Mesenchymal stem cell (in vitro differentiated cells and primary cell): ENCODE measurements at regions not wholly inside any gene's neighbourhood (a gene's known extent, or its start where the extent isn't known, plus 50 kb on each side); places are given as distances from the start of the nearest gene placed in this dataset.
A peak's percentile ranks its signal among the peaks of the same experiment; 100 is the strongest.

Experiments used
- DNase-seq: peaks from one replicate; pipeline ENCODE4 v3.0.0-alpha.2; 2013
- H2AFZ ChIP-seq: one replicate; pipeline ENCODE4 v1.6.1; 2013; ENCODE audit warnings: low read depth, mild to moderate bottlenecking, control low read depth, inconsistent platforms, low read length, moderate library complexity
- H2AK5ac ChIP-seq: 2 replicates; pipeline ENCODE4 v1.6.1; 2013; ENCODE audit warnings: low read length, moderate library complexity, mild to moderate bottlenecking, inconsistent platforms; ENCODE audit not compliant: severe bottlenecking
- H2BK120ac ChIP-seq: one replicate; pipeline ENCODE4 v1.6.1; 2013; ENCODE audit warnings: low read depth, mild to moderate bottlenecking, inconsistent platforms, low read length, moderate library complexity
- H2BK12ac ChIP-seq, 2 experiments: one replicate each; pipeline ENCODE4 v1.6.1; 2013; ENCODE audit warnings: inconsistent platforms in 2 of 2, low read length in 2 of 2, mild to moderate bottlenecking in 2 of 2, moderate library complexity in 2 of 2, control low read depth in 1 of 2
- H2BK15ac ChIP-seq: one replicate; pipeline ENCODE4 v1.6.1; 2013; ENCODE audit warnings: mild to moderate bottlenecking, low read depth, inconsistent platforms; ENCODE audit not compliant: poor library complexity, severe bottlenecking
- H2BK5ac ChIP-seq: 2 replicates; pipeline ENCODE4 v1.6.1; 2013; ENCODE audit warnings: low read depth, mild to moderate bottlenecking, low read length, control low read depth, inconsistent platforms; ENCODE audit not compliant: poor library complexity, severe bottlenecking
- H3K14ac ChIP-seq, 2 experiments: one replicate each; pipeline ENCODE4 v1.6.1; 2013; ENCODE audit warnings: inconsistent platforms in 2 of 2, low read length in 2 of 2, control low read depth in 1 of 2, mild to moderate bottlenecking in 1 of 2, moderate library complexity in 1 of 2
- H3K18ac ChIP-seq, 2 experiments: one replicate each; pipeline ENCODE4 v1.6.1; 2013; ENCODE audit warnings: inconsistent platforms in 2 of 2, low read length in 2 of 2, control low read depth in 1 of 2, low read depth in 1 of 2, mild to moderate bottlenecking in 1 of 2
- H3K23ac ChIP-seq, 2 experiments: one replicate each; pipeline ENCODE4 v1.6.1; 2013; ENCODE audit warnings: inconsistent platforms in 2 of 2, low read length in 2 of 2, mild to moderate bottlenecking in 2 of 2, moderate library complexity in 2 of 2, control low read depth in 1 of 2
- H3K27ac ChIP-seq: 2 replicates; pipeline ENCODE4 v1.5.1; 2013; ENCODE audit warnings: mild to moderate bottlenecking, moderate library complexity, low read length, control low read depth, inconsistent platforms; ENCODE audit not compliant: poor library complexity, severe bottlenecking
- H3K27me3 ChIP-seq, 2 experiments: 2 replicates each; pipeline versions ENCODE4 v1.6.1 to v1.7.0; 2013; ENCODE audit warnings: low read length in 2 of 2, mild to moderate bottlenecking in 2 of 2, moderate library complexity in 2 of 2, control low read depth in 1 of 2, inconsistent platforms in 1 of 2; ENCODE audit not compliant: control insufficient read depth in 1 of 2, insufficient read depth in 1 of 2
- H3K36me3 ChIP-seq, 2 experiments: 2 replicates each; pipeline versions ENCODE4 v1.6.1 to v1.7.0; 2013; ENCODE audit warnings: low read length in 2 of 2, control low read depth in 1 of 2, inconsistent platforms in 1 of 2, low read depth in 1 of 2, mild to moderate bottlenecking in 1 of 2; ENCODE audit not compliant: insufficient read depth in 2 of 2, control insufficient read depth in 1 of 2
- H3K4ac ChIP-seq, 2 experiments: one replicate each; pipeline ENCODE4 v1.6.1; 2013; ENCODE audit warnings: inconsistent platforms in 2 of 2, low read length in 2 of 2, mild to moderate bottlenecking in 2 of 2, moderate library complexity in 2 of 2, control low read depth in 1 of 2, low read depth in 1 of 2
- H3K4me1 ChIP-seq: 2 replicates; pipeline ENCODE4 v1.6.1; 2013; ENCODE audit warnings: low read depth, low read length, control low read depth; ENCODE audit not compliant: control insufficient read depth, insufficient read depth
- H3K4me2 ChIP-seq: 2 replicates; pipeline ENCODE4 v1.6.1; 2013; ENCODE audit warnings: low read length, mild to moderate bottlenecking, inconsistent platforms; ENCODE audit not compliant: poor library complexity, severe bottlenecking
- H3K4me3 ChIP-seq, 2 experiments: 2 replicates each; pipeline versions ENCODE4 v1.5.1 to v1.7.0; 2013; ENCODE audit warnings: low read length in 2 of 2, mild to moderate bottlenecking in 2 of 2, control low read depth in 1 of 2, low read depth in 1 of 2; ENCODE audit not compliant: insufficient read depth in 1 of 2
- H3K79me1 ChIP-seq: replicated peaks from 2 replicates; pipeline ENCODE4 v1.6.1; 2013; ENCODE audit warnings: mild to moderate bottlenecking, control low read depth, low read length, inconsistent platforms; ENCODE audit not compliant: poor library complexity, severe bottlenecking
- H3K9ac ChIP-seq: 2 replicates; pipeline ENCODE4 v1.7.0; 2013; ENCODE audit warnings: mild to moderate bottlenecking, low read length, moderate library complexity
- H3K9me3 ChIP-seq: 2 replicates; pipeline ENCODE4 v1.7.0; 2013; ENCODE audit warnings: mild to moderate bottlenecking, low read length; ENCODE audit not compliant: control insufficient read depth
- H4K8ac ChIP-seq: one replicate; pipeline ENCODE4 v1.6.1; 2013; ENCODE audit warnings: inconsistent platforms, mild to moderate bottlenecking, low read length, moderate library complexity
- H4K91ac ChIP-seq: one replicate; pipeline ENCODE4 v1.6.1; 2013; ENCODE audit warnings: mild to moderate bottlenecking, low read length, inconsistent platforms
- WGBS: methylation state at CpG from one replicate; pipeline ENCODE4 v1.1.7; 2013; ENCODE audit warnings: mixed read lengths; 5-methylcytosine and 5-hydroxymethylcytosine counted together

DNA sequence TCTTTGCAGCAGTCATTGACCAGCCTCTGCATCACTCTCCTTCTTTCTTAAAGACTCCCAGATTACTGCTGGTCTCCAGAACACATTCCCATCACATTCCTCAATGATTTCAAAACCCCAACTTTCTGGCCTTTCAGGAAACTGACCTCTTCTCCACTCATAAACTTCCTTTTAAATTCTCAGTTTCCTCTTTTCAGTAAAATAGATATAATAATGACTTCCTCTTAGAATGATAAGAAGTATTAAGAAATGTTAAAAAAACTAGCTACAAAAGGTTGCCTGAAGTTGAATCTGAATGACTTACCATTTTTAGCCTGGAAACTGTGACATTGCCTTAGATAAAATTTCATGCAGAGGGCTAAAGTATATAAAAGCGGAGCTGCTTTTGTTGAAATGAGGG, 239.3 kb downstream of the OGFRL1 start:
- H3K4ac ChIP-seq, result no peak overlapping the region
- no peaks in the 10 kb centered on the region for H3K79me1 ChIP-seq
- no peak overlapping the region for H2AFZ ChIP-seq

GRCh38 chr6:71529026-71529425, 240.4 kb downstream of the OGFRL1 start:
- Histone ChIP-seq H3K14ac (no peak overlapping the region), H3K23ac (no peak overlapping the region), H3K4ac (no peak overlapping the region), H3K9ac (no peak overlapping the region), H3K18ac (no peak overlapping the region), H2BK5ac (no peak overlapping the region), H2BK15ac (no peak overlapping the region), H3K9me3 (no peaks in the 10 kb centered on the region), H2BK120ac (no peak overlapping the region), H4K91ac (no peak overlapping the region), H3K4me3 (no peak overlapping the region), H2AK5ac (no peak overlapping the region), H3K36me3 (no peaks in the 10 kb centered on the region), H2BK12ac (no peak overlapping the region), H2AFZ (no peak overlapping the region), H3K27ac (no peak overlapping the region), H3K27me3 (no peaks in the 10 kb centered on the region), H3K4me1 (no peaks in the 10 kb centered on the region), H3K79me1 (no peaks in the 10 kb centered on the region), H3K4me2 (no peak overlapping the region), H4K8ac (no peak overlapping the region)
- DNase-seq, result no peak
- 80% methylated on average over 1 of the region's 2 CpGs for WGBS

More for the DNA sequence above, 239.3 kb downstream of the OGFRL1 start:
- Histone ChIP-seq H2BK15ac (no peak overlapping the region), H2BK12ac (no peak overlapping the region), H3K36me3 (no peaks in the 10 kb centered on the region), H3K27me3 (no peaks in the 10 kb centered on the region), H3K4me3 (no peak overlapping the region), H3K9ac (no peak overlapping the region), H3K14ac (no peak overlapping the region), H2AK5ac (no peak overlapping the region), H3K9me3 (no peaks in the 10 kb centered on the region), H3K27ac (no peak overlapping the region), H3K18ac (no peak overlapping the region), H3K4me1 (no peaks in the 10 kb centered on the region), H2BK5ac (no peak overlapping the region), H3K4me2 (no peak overlapping the region), H2BK120ac (no peak overlapping the region), H4K8ac (no peak overlapping the region), H4K91ac (no peak overlapping the region), H3K23ac (no peak overlapping the region)
- peak; percentile 33 for DNase-seq
- 88% methylated on average over 1 of the region's 1 CpG for WGBS

DNA sequence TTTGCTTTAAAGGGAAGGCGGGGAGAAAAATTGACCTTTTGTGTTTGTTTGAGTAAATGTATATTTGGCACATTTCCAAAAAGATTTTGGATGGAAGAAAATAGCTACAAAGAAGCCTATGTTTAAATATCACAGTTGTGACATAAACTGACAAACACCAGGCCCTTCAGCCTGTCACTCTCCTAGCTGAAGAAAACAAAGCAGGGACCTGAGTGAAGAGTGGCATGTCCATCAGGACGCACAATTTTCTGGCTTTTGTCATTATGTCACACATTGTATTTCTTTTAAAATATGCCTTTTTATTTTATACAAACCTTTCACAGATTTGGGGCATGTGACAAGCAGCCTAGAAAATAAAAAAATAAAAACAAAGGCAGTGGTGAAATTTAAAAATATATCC, 241.2 kb downstream of the OGFRL1 start:
- no peak for DNase-seq

GRCh38 chr6:71531006-71531405, 242.4 kb downstream of the OGFRL1 start:
- Histone ChIP-seq H3K9ac (no peak overlapping the region), H3K79me1 (no peaks in the 10 kb centered on the region), H2AK5ac (no peak overlapping the region), H3K9me3 (no peaks in the 10 kb centered on the region), H4K91ac (no peak overlapping the region), H2BK12ac (no peak overlapping the region), H2BK120ac (no peak overlapping the region), H2BK15ac (peak overlapping the region; percentile 33), H2AFZ (no peak overlapping the region), H3K27me3 (no peaks in the 10 kb centered on the region), H3K4me3 (no peak overlapping the region), H3K4me1 (no peaks in the 10 kb centered on the region), H3K27ac (no peak overlapping the region), H4K8ac (no peak overlapping the region), H3K4me2 (no peak overlapping the region), H3K14ac (no peak overlapping the region), H3K4ac (no peak overlapping the region), H2BK5ac (no peak overlapping the region), H3K23ac (no peak overlapping the region), H3K36me3 (no peaks in the 10 kb centered on the region), H3K18ac (no peak overlapping the region)
- no peak for DNase-seq

More for the DNA sequence above, 241.2 kb downstream of the OGFRL1 start:
- Histone ChIP-seq H3K79me1 (no peaks in the 10 kb centered on the region), H3K4ac (no peak overlapping the region), H4K8ac (no peak overlapping the region), H3K23ac (no peak overlapping the region), H3K9me3 (no peaks in the 10 kb centered on the region), H3K4me3 (no peak overlapping the region), H2AK5ac (no peak overlapping the region), H2BK15ac (no peak overlapping the region), H3K27ac (no peak overlapping the region), H2BK120ac (no peak overlapping the region), H3K14ac (no peak overlapping the region), H4K91ac (no peak overlapping the region), H3K4me2 (no peak overlapping the region), H3K27me3 (no peaks in the 10 kb centered on the region), H3K9ac (no peak overlapping the region), H3K36me3 (no peaks in the 10 kb centered on the region), H3K4me1 (no peaks in the 10 kb centered on the region), H3K18ac (no peak overlapping the region), H2BK12ac (no peak overlapping the region), H2AFZ (no peak overlapping the region), H2BK5ac (no peak overlapping the region)
- no CpG with 5 or more reads among the region's 2 CpGs for WGBS
